ENCODE measurements at regions not wholly inside any gene's neighbourhood (a gene's known extent, or its start where the extent isn't known, plus 50 kb on each side); places are given as distances from the start of the nearest gene placed in this dataset.

GRCh38 chr10:64054392-64054791 lies 533.2 kb downstream of the REEP3 start:
- Mint-ChIP-seq H3K27me3 (ENCODE audit: unreplicated experiment) (no peaks in the 10 kb centered on the region), H3K4me1 (ENCODE audit: low read depth, unreplicated experiment) (no peaks in the 10 kb centered on the region), H3K4me3 (ENCODE audit: low read depth, unreplicated experiment) (no peak overlapping the region), H3K9me3 (ENCODE audit: low read depth, unreplicated experiment) (no peaks in the 10 kb centered on the region), H3K36me3 (ENCODE audit: insufficient read depth, unreplicated experiment) (no peaks in the 10 kb centered on the region), H3K27ac (ENCODE audit: unreplicated experiment) (no peak overlapping the region)
- intact Hi-C loops (cut with micrococcal nuclease; ENCODE audit: unreplicated experiment) = loop anchor here (10.0 kb wide), 1 partner anchor 490 kb away; no protein-coding TSS in a partner anchor
- DNase-seq = no peak
- TF ChIP-seq, protein P1, sequence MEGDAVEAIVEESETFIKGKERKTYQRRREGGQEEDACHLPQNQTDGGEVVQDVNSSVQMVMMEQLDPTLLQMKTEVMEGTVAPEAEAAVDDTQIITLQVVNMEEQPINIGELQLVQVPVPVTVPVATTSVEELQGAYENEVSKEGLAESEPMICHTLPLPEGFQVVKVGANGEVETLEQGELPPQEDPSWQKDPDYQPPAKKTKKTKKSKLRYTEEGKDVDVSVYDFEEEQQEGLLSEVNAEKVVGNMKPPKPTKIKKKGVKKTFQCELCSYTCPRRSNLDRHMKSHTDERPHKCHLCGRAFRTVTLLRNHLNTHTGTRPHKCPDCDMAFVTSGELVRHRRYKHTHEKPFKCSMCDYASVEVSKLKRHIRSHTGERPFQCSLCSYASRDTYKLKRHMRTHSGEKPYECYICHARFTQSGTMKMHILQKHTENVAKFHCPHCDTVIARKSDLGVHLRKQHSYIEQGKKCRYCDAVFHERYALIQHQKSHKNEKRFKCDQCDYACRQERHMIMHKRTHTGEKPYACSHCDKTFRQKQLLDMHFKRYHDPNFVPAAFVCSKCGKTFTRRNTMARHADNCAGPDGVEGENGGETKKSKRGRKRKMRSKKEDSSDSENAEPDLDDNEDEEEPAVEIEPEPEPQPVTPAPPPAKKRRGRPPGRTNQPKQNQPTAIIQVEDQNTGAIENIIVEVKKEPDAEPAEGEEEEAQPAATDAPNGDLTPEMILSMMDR (IDR thresholded peaks at IDR 0.05; ENCODE audit: unreplicated experiment) = no peak
- BruUV-seq (replicated peaks) = no TSS peak
- CTCF ChIA-PET = interaction anchor here (0.6 to 0.8 kb wide), 2 partner anchors 36 to 39 kb away, joined by 3 to 5 read pairs; no protein-coding TSS in a partner anchor

DNA sequence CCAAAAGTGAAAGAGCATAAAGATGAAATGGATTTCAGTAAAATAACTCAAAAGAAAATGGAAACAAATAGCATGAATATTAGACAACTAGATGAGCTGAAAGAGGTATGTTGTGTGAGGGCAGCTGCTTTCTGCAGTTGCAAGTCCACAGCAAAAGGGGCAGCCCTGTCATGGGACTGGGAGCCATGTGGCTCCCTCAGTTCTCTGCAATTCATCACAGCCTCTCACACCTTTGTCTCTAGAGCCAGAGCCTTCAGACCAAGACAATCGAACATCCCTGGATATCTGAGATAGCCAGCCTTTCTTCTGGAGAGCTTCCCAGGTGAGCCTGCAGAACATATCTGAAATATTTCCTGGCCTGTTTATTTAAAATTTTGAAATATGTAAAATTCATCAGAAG lies 538.7 kb downstream of the REEP3 start:
- intact Hi-C loops (cut with micrococcal nuclease; ENCODE audit: unreplicated experiment) = loop anchor here (10.0 kb wide), 1 partner anchor 485 kb away; no protein-coding TSS in a partner anchor
- BruUV-seq (replicated peaks) = no TSS peak
- CTCF ChIA-PET = no interaction called here
- TF ChIP-seq, protein P1 (IDR thresholded peaks at IDR 0.05; ENCODE audit: unreplicated experiment) = no peak
- Mint-ChIP-seq H3K4me3 (ENCODE audit: low read depth, unreplicated experiment) (no peak overlapping the region), H3K9me3 (ENCODE audit: low read depth, unreplicated experiment) (no peaks in the 10 kb centered on the region), H3K4me1 (ENCODE audit: low read depth, unreplicated experiment) (no peaks in the 10 kb centered on the region), H3K27me3 (ENCODE audit: unreplicated experiment) (peaks cover 22% of the 10 kb centered on the region), H3K36me3 (ENCODE audit: insufficient read depth, unreplicated experiment) (no peaks in the 10 kb centered on the region), H3K27ac (ENCODE audit: unreplicated experiment) (no peak overlapping the region)
- no peak for DNase-seq

GRCh38 chr10:64060389-64060788 lies 539.2 kb downstream of the REEP3 start:
- intact Hi-C loops (cut with micrococcal nuclease; ENCODE audit: unreplicated experiment) = no loop called here
- Mint-ChIP-seq H3K27ac (ENCODE audit: unreplicated experiment) (no peak overlapping the region), H3K4me3 (ENCODE audit: low read depth, unreplicated experiment) (no peak overlapping the region), H3K27me3 (ENCODE audit: unreplicated experiment) (peaks cover 22% of the 10 kb centered on the region), H3K4me1 (ENCODE audit: low read depth, unreplicated experiment) (no peaks in the 10 kb centered on the region), H3K9me3 (ENCODE audit: low read depth, unreplicated experiment) (no peaks in the 10 kb centered on the region), H3K36me3 (ENCODE audit: insufficient read depth, unreplicated experiment) (no peaks in the 10 kb centered on the region)
- TF ChIP-seq, protein P1 (IDR thresholded peaks at IDR 0.05; ENCODE audit: unreplicated experiment) = no peak
- BruUV-seq (replicated peaks) = no TSS peak
- no peak for DNase-seq
- CTCF ChIA-PET = no interaction called here

GRCh38 chr10:64062793-64063192 lies 541.6 kb downstream of the REEP3 start:
- CTCF ChIA-PET = interaction anchor here (0.9 kb wide), 1 partner anchor 20 kb away, joined by 3 read pairs; no protein-coding TSS in a partner anchor
- intact Hi-C loops (cut with micrococcal nuclease; ENCODE audit: unreplicated experiment) = no loop called here
- H3K27me3 Mint-ChIP-seq (ENCODE audit: unreplicated experiment) = peaks cover 22% of the 10 kb centered on the region
- H3K27ac Mint-ChIP-seq (ENCODE audit: unreplicated experiment) = no peak overlapping the region
- no TSS peak for BruUV-seq (replicated peaks)
- no peaks in the 10 kb centered on the region for H3K9me3 Mint-ChIP-seq (ENCODE audit: low read depth, unreplicated experiment)
- no peaks in the 10 kb centered on the region for H3K36me3 Mint-ChIP-seq (ENCODE audit: insufficient read depth, unreplicated experiment)
- no peaks in the 10 kb centered on the region for H3K4me1 Mint-ChIP-seq (ENCODE audit: low read depth, unreplicated experiment)
- no peak overlapping the region for H3K4me3 Mint-ChIP-seq (ENCODE audit: low read depth, unreplicated experiment)
- no peak for DNase-seq
- TF ChIP-seq, protein P1 (IDR thresholded peaks at IDR 0.05; ENCODE audit: unreplicated experiment) = no peak
